Activated CD4-positive, alpha-beta T cell treated with anti-CD3 and anti-CD28 coated beads, Interleukin-2, Interleukin-6, amounts not matched to agents 100 ng/mL and 50 ng/mL, durations not matched to agents 16 hours and 8 hours (primary cell): ENCODE measurements at regions not wholly inside any gene's neighbourhood (a gene's known extent, or its start where the extent isn't known, plus 50 kb on each side); places are given as distances from the start of the nearest gene placed in this dataset.
"Not testable (repeated sequence)": the region's sequence is repeated elsewhere in the genome, so short reads cannot be mapped to it uniquely, and the experiment has no call there.

Experiments used
- DNase-seq: peaks from one replicate; pipeline ENCODE4 v3.0.0-alpha.2; 2020

- DNase-seq: no peak
Observed at GRCh38 chr3:135560847-135561246, 404.7 kb upstream of the PPP2R3A start.

GRCh38 chr3:135564696-135565095 is 400.8 kb upstream of the PPP2R3A start:
- no peak for DNase-seq

- no peak for DNase-seq
Observed at GRCh38 chr3:135565546-135565945, 400.0 kb upstream of the PPP2R3A start.

GRCh38 chr3:135567223-135567622 is 398.3 kb upstream of the PPP2R3A start:
- DNase-seq: no peak

DNA sequence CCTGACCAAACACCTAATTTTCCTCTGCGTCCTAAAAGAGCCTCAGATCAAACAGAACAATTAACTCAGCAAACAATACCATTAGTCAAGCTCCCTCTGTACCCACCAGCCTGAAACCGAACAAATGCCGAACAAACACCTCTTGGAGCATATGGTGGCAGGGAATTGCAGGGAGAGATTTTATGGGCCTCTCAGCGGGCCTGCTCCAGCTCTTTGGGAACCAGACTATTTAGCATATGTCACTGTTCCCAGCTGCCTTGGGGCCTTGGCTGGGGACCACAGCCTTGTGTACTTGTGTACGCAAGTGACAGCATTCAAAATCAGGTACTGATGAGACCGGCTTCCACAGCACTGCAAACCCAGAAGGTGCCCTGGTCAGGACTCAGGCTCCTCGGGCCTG is 388.8 kb upstream of the PPP2R3A start:
- no peak for DNase-seq

DNA sequence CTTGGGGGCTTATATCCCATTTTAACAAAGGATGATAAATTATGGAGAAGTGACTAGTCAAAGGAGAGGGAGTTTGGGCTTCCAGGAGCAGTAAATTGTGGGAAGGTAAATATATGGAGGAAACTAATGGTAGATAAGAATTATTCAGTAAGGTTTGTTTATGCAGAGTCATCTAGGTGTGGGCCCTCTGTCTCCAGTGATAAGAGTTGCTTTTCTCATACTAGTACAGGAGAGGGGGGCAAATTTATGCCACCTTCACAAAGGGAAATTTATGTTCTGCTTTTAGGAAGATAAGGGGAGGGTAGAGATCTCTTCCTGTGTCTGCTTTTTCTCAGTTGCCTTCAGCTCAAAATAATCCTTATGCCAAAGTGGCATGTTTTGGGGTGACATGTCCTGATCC is 383.7 kb upstream of the PPP2R3A start:
- DNase-seq: no peak

DNA sequence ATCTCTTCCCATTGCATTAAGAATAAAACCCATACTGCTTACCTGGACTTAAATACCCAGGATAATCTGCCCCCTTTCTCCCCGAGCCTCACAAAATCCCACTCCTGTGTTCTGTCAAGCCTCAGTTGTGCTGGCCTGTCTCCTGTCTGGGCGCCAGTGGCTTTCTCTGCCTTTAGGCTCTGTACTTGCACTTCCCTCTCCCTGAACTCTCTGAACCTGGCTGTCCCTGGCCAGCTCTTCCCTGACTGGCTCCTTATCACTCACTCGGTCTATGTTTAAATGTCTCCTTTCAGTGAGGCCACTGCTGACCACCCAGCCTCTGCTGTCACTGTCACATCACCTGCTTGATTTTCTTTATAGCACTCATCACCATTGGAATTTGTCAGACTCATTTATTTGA is 382.7 kb upstream of the PPP2R3A start:
- DNase-seq: no peak

DNA sequence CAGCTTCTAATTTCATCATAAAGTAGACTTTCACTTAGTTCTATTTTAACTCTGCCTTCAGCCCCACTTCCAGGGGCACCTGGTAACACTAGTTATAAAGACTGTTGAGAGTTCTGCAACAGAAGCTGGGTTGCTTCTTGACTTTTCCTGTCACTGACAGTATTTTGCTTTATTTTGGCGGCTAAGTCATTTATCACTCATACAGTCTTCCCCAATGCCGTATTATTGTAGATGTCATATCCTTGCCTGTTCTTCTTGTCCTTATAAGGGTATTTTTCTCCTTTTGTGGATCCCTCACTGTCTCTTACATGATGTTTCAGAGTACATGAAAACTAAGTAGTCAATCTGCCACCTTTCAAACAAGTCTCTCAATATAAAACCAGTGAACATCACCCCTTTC is 369.0 kb upstream of the PPP2R3A start:
- DNase-seq: no peak

DNA sequence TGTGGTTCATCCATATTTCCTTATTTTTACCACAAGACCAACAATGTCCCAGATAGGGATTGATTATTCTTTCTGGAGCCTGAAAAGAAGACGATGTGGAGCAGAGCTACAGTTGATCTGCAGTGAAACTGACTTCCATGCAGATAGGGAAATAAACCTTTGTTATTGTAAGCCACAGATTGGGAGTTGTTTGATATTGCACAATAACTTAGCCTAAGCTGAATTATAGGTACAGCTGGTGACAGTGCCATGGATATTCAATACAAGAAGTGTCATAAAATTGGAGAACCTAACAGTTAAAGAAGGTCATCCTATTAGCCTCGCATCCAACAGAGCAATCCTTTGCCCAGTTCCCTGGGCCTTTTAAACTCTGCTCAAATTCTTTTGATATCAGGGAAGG is 367.7 kb upstream of the PPP2R3A start:
- no peak for DNase-seq

DNA sequence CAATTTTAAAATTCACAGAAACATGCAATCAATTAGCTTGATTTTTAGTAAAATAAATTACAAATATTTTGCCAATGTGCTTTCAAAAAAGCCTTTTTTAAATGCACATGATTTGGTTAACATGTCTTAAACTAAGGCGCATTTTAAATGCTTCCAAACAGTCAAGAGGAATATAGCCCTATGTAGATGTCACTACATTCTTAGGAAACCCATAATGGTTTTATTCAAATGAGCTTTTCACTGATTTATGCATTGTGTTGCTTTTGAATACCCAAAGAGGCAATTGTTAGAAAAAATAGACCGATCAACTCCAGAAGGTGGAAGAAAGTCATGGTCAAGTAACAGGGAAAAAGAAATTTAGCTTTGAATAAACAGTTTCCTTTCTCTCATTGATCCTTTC is 366.9 kb upstream of the PPP2R3A start:
- DNase-seq: no peak

DNA sequence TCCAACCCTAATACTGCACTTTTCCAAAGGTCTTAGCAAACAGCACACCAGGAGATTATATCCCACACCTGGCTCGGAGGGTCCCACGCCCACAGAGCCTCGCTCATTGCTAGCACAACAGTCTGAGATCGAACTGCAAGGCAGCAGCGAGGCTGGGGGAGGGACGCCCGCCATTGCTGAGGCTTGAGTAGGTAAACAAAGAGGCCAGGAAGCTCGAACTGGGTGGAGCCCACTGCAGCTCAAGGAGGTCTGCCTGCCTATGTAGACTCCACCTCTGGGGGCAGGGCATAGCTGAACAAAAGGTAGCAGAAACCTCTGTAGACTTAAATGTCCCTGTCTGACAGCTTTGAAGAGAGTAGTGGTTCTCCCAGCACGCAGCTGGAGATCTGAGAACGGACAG is 361.0 kb upstream of the PPP2R3A start:
- DNase-seq: not testable (repeated sequence)

DNA sequence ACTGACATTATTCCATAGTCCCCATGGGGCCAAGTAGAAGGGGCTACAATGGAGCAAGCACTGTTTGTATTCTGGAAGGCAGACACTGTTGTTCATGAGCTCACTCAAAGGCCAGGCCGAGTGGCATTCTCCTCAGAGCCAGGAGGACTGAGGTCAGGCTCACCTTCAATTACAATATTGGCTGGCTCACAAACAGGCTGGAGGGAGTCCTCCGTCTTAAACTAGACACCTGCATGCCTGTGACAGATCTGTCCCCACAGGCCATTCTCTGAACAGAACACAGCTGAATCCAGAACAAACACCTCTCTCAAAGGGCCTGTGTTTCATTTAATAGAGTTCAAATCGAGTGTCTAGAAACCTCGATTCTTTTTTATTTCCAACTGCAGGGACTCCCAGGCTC is 347.4 kb upstream of the PPP2R3A start:
- DNase-seq: no peak

- no peak for DNase-seq
Observed at GRCh38 chr3:135621184-135621920, 344.2 kb upstream of the PPP2R3A start.

- no peak for DNase-seq
Observed at GRCh38 chr3:135622215-135622614, 343.3 kb upstream of the PPP2R3A start.

- DNase-seq: no peak
Observed at GRCh38 chr3:135622656-135623055, 342.9 kb upstream of the PPP2R3A start.

DNA sequence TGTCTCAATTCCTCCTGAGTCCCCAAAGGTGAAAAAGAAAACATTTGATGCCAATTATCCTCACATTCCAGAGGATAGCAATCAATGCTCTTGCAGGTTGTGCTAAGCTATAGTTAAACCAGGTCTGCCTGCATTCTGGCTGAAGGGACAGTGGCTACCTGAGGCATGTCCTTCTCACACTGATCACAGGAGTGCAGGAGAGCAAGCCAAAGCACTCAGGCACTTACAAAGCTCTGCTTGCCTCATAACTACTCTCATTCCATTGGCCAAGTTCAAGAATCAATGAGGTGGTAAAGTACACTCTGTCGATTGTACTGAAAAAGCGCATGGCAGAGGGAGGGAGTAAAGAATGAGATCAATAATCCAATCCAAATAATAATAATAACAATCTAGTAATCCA is 342.0 kb upstream of the PPP2R3A start:
- no peak for DNase-seq

DNA sequence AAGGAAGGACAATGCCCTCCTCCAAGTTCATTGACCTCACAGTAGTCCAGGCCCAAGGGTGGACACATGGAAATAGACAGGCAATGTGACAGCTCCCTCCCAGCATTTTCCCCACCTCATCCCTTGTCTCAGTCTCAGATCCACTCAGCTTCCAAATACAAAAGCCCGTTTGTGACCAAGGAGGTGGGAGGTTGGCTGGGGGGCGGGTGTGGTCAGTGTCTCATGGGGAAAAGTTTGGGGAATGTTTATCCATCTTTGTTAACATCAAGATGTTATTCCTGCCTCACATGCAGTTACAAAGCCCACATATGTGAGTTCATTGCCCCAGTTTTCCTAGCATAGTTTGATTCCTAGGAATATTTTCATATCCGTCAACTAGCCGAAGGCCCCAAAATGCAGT is 338.5 kb upstream of the PPP2R3A start:
- DNase-seq: no peak

GRCh38 chr3:135629701-135630408 is 335.7 kb upstream of the PPP2R3A start:
- DNase-seq: no peak

GRCh38 chr3:135632556-135633065 is 332.9 kb upstream of the PPP2R3A start:
- no peak for DNase-seq

- no peak for DNase-seq
Observed at GRCh38 chr3:135633078-135633477, 332.4 kb upstream of the PPP2R3A start.

- DNase-seq: no peak
Observed at GRCh38 chr3:135636596-135636995, 328.9 kb upstream of the PPP2R3A start.

DNA sequence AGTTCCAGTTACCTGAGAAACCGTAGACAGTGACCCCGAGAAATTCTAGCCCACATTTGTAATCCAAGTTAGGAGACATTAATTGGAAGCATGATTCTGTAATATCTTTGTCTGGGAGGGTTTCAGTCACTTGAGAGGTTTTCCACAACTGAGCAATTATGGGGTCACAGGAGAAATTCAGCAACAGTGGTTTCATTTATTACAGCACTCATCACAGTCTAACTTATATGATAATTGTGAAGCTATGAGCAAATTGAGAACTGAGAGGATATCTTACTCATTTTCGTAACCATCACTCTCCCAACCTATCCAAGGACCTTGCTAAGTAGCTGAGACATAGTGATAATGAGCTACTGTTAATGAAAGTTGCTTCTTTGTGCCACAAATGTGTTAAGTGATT is 328.5 kb upstream of the PPP2R3A start:
- no peak for DNase-seq

DNA sequence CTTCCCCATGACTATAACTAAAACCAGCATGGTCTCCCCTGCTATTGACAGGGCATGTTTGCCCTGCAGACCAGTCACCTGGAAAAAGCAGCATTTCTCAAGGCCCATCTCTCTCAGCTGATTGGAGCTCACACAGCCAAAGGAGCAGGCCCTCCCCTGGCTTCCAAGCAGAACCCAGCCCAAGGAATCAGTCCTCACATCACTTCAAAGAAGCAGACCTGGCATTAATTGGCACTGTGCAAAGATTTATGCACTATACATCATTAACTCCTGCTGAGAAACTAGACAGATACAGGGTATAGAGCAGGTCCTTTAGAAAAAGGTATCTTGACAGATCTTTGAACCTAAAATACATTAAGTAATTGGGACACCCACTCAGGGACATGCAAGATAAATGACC is 323.8 kb upstream of the PPP2R3A start:
- no peak for DNase-seq

- no peak for DNase-seq
Observed at GRCh38 chr3:135645541-135645940, 320.0 kb upstream of the PPP2R3A start.

- DNase-seq: no peak
Observed at GRCh38 chr3:135646873-135647272, 318.7 kb upstream of the PPP2R3A start.
